Fibroblast of gingiva (primary cell): ENCODE measurements at regions not wholly inside any gene's neighbourhood (a gene's known extent, or its start where the extent isn't known, plus 50 kb on each side); places are given as distances from the start of the nearest gene placed in this dataset.
A peak's percentile ranks its signal among the peaks of the same experiment; 100 is the strongest.

Experiments
- DNase-seq: peaks from one replicate; pipeline ENCODE4 v3.0.0-alpha.2; 2011; ENCODE audit warnings: low read depth

GRCh38 chr13:30126903-30127428 lies 180.4 kb downstream of the KATNAL1 start:
- DNase-seq, result no peak

- peak; percentile 93 for DNase-seq
Observed at GRCh38 chr13:30125422-30126073, 181.8 kb downstream of the KATNAL1 start.

- DNase-seq, result no peak
Observed at GRCh38 chr13:30124131-30124768, 183.1 kb downstream of the KATNAL1 start.

- no peak for DNase-seq
Observed at GRCh38 chr13:30123575-30123974, 183.8 kb downstream of the KATNAL1 start.

GRCh38 chr13:30121666-30122065 lies 185.7 kb downstream of the KATNAL1 start:
- no peak for DNase-seq

GRCh38 chr13:30121244-30121643 lies 186.1 kb downstream of the KATNAL1 start:
- no peak for DNase-seq

GRCh38 chr13:30120133-30120822 lies 187.1 kb downstream of the KATNAL1 start:
- DNase-seq, result no peak

- DNase-seq, result peak; percentile 91
Observed at GRCh38 chr13:30119476-30119875, 187.9 kb downstream of the KATNAL1 start.

- DNase-seq, result no peak
Observed at GRCh38 chr13:30116379-30116778, 191.0 kb downstream of the KATNAL1 start.

GRCh38 chr13:30115257-30115600 lies 192.1 kb downstream of the KATNAL1 start:
- no peak for DNase-seq

- DNase-seq, result peak; percentile 62
Observed at GRCh38 chr13:30114571-30115256, 192.6 kb downstream of the KATNAL1 start.

GRCh38 chr13:30113983-30114570 lies 193.3 kb downstream of the KATNAL1 start:
- no peak for DNase-seq

- DNase-seq, result no peak
Observed at GRCh38 chr13:30113551-30113950, 193.8 kb downstream of the KATNAL1 start.

GRCh38 chr13:30112602-30113435 lies 194.5 kb downstream of the KATNAL1 start:
- DNase-seq, result peak; percentile 91

- DNase-seq, result no peak
Observed at GRCh38 chr13:30111810-30112209, 195.5 kb downstream of the KATNAL1 start.

GRCh38 chr13:30110301-30111070 lies 196.9 kb downstream of the KATNAL1 start:
- DNase-seq, result no peak

GRCh38 chr13:30109471-30110135 lies 197.7 kb downstream of the KATNAL1 start:
- DNase-seq, result no peak

GRCh38 chr13:30108913-30109237 lies 198.5 kb downstream of the KATNAL1 start:
- no peak for DNase-seq

GRCh38 chr13:30108216-30108912 lies 199.0 kb downstream of the KATNAL1 start:
- DNase-seq, result no peak
